H7 (cell line): ENCODE measurements at regions not wholly inside any gene's neighbourhood (a gene's known extent, or its start where the extent isn't known, plus 50 kb on each side); places are given as distances from the start of the nearest gene placed in this dataset.

Source experiments
- DNase-seq: peaks from one replicate; pipeline ENCODE4 v3.0.0; 2012
- H3K27me3 ChIP-seq: 2 replicates; pipeline ENCODE4 v1.6.0; 2011; ENCODE audit warnings: mild to moderate bottlenecking, low read length; ENCODE audit not compliant: control insufficient read depth, insufficient read depth
- H3K36me3 ChIP-seq: replicated peaks from 2 replicates; pipeline ENCODE4 v1.5.1; 2011; ENCODE audit warnings: low read length; ENCODE audit not compliant: control insufficient read depth, insufficient read depth
- H3K4me3 ChIP-seq: 2 replicates; pipeline ENCODE4 v1.5.1; 2011; ENCODE audit warnings: low read depth, mild to moderate bottlenecking, control low read depth, low read length, moderate library complexity; ENCODE audit not compliant: insufficient read depth

- H3K36me3 ChIP-seq = no peaks in the 10 kb centered on the region
- H3K27me3 ChIP-seq = no peaks in the 10 kb centered on the region
- no peak overlapping the region for H3K4me3 ChIP-seq
- no peak for DNase-seq
Measured at GRCh38 chr6:154909311-154909710, 85.8 kb upstream of the TIAM2 start.

- DNase-seq = peak; percentile 58
- no peak overlapping the region for H3K4me3 ChIP-seq
- H3K27me3 ChIP-seq = no peaks in the 10 kb centered on the region
- H3K36me3 ChIP-seq = no peaks in the 10 kb centered on the region
Measured at GRCh38 chr6:154909821-154910220, 85.3 kb upstream of the TIAM2 start.

GRCh38 chr6:154914288-154914687, 80.8 kb upstream of the TIAM2 start:
- no peak overlapping the region for H3K4me3 ChIP-seq
- DNase-seq = no peak
- H3K27me3 ChIP-seq = no peaks in the 10 kb centered on the region
- H3K36me3 ChIP-seq = no peaks in the 10 kb centered on the region

- no peaks in the 10 kb centered on the region for H3K27me3 ChIP-seq
Measured at GRCh38 chr6:154916857-154917256, 78.3 kb upstream of the TIAM2 start.

GRCh38 chr6:154917941-154918340, 77.2 kb upstream of the TIAM2 start:
- Histone ChIP-seq H3K4me3 (no peak overlapping the region), H3K36me3 (no peaks in the 10 kb centered on the region), H3K27me3 (no peaks in the 10 kb centered on the region)
- DNase-seq = no peak

More at GRCh38 chr6:154916857-154917256, 78.3 kb upstream of the TIAM2 start:
- no peak overlapping the region for H3K4me3 ChIP-seq
- no peak for DNase-seq
- H3K36me3 ChIP-seq = no peaks in the 10 kb centered on the region

GRCh38 chr6:154919806-154920205, 75.3 kb upstream of the TIAM2 start:
- H3K4me3 ChIP-seq = no peak overlapping the region
- no peaks in the 10 kb centered on the region for H3K27me3 ChIP-seq
- no peak for DNase-seq
- no peaks in the 10 kb centered on the region for H3K36me3 ChIP-seq

GRCh38 chr6:154920495-154921200, 74.5 kb upstream of the TIAM2 start:
- no peak for DNase-seq
- H3K4me3 ChIP-seq = no peak overlapping the region
- no peaks in the 10 kb centered on the region for H3K27me3 ChIP-seq
- no peaks in the 10 kb centered on the region for H3K36me3 ChIP-seq

GRCh38 chr6:154921482-154921881, 73.6 kb upstream of the TIAM2 start:
- H3K27me3 ChIP-seq = no peaks in the 10 kb centered on the region

GRCh38 chr6:154923199-154923869, 71.8 kb upstream of the TIAM2 start:
- peak; percentile 48 for DNase-seq
- Histone ChIP-seq H3K4me3 (no peak overlapping the region), H3K36me3 (no peaks in the 10 kb centered on the region), H3K27me3 (no peaks in the 10 kb centered on the region)

More at GRCh38 chr6:154921482-154921881, 73.6 kb upstream of the TIAM2 start:
- no peaks in the 10 kb centered on the region for H3K36me3 ChIP-seq
- no peak overlapping the region for H3K4me3 ChIP-seq
- DNase-seq = no peak

GRCh38 chr6:154925130-154925529, 70.0 kb upstream of the TIAM2 start:
- H3K27me3 ChIP-seq = no peaks in the 10 kb centered on the region
- H3K4me3 ChIP-seq = no peak overlapping the region
- no peaks in the 10 kb centered on the region for H3K36me3 ChIP-seq
- DNase-seq = no peak

GRCh38 chr6:154926366-154926765, 68.7 kb upstream of the TIAM2 start:
- DNase-seq = no peak
- no peak overlapping the region for H3K4me3 ChIP-seq
- H3K27me3 ChIP-seq = no peaks in the 10 kb centered on the region
- H3K36me3 ChIP-seq = no peaks in the 10 kb centered on the region

- peak; percentile 77 for DNase-seq
- no peak overlapping the region for H3K4me3 ChIP-seq
- no peaks in the 10 kb centered on the region for H3K36me3 ChIP-seq
- no peaks in the 10 kb centered on the region for H3K27me3 ChIP-seq
Measured at GRCh38 chr6:154928325-154928922, 66.7 kb upstream of the TIAM2 start.

GRCh38 chr6:154930451-154930851, 64.7 kb upstream of the TIAM2 start:
- Histone ChIP-seq H3K36me3 (no peaks in the 10 kb centered on the region), H3K4me3 (no peak overlapping the region), H3K27me3 (no peaks in the 10 kb centered on the region)
- no peak for DNase-seq

GRCh38 chr6:154931711-154932424, 63.2 kb upstream of the TIAM2 start:
- no peak overlapping the region for H3K4me3 ChIP-seq
- peak; percentile 60 for DNase-seq
- H3K36me3 ChIP-seq = no peaks in the 10 kb centered on the region
- H3K27me3 ChIP-seq = no peaks in the 10 kb centered on the region
